H9 (cell line): ENCODE measurements at regions not wholly inside any gene's neighbourhood (a gene's known extent, or its start where the extent isn't known, plus 50 kb on each side); places are given as distances from the start of the nearest gene placed in this dataset.

Experiments
- DNase-seq: peaks from one replicate; pipeline ENCODE4 v3.0.0-alpha.2; 2017
- H2AFZ ChIP-seq: one replicate; pipeline ENCODE4 v1.6.1; 2013; ENCODE audit warnings: mild to moderate bottlenecking, low read length, control low read depth, moderate library complexity
- H2AK5ac ChIP-seq: 2 replicates; pipeline ENCODE4 v1.6.1; 2013; ENCODE audit warnings: low read length, control low read depth, mixed read lengths; ENCODE audit not compliant: insufficient read length
- H2BK120ac ChIP-seq: one replicate; pipeline ENCODE4 v1.6.1; 2013; ENCODE audit warnings: low read depth, mild to moderate bottlenecking, low read length, control low read depth, inconsistent platforms; ENCODE audit not compliant: poor library complexity, severe bottlenecking
- H2BK12ac ChIP-seq: 2 replicates; pipeline ENCODE4 v1.6.1; 2013; ENCODE audit warnings: low read length, control low read depth, mixed read lengths, low read depth; ENCODE audit not compliant: insufficient read length
- H2BK15ac ChIP-seq: 2 replicates; pipeline ENCODE4 v1.6.1; 2013; ENCODE audit warnings: low read depth, low read length, control low read depth
- H2BK20ac ChIP-seq: one replicate; pipeline ENCODE4 v1.6.1; 2013; ENCODE audit warnings: low read depth, mild to moderate bottlenecking, low read length, control low read depth, inconsistent platforms; ENCODE audit not compliant: poor library complexity, severe bottlenecking
- H2BK5ac ChIP-seq: 2 replicates; pipeline ENCODE4 v1.6.1; 2013; ENCODE audit warnings: low read length, control low read depth, mixed read lengths; ENCODE audit not compliant: insufficient read length
- H3K14ac ChIP-seq: 2 replicates; pipeline ENCODE4 v1.6.1; 2013; ENCODE audit warnings: low read length, control low read depth; ENCODE audit not compliant: insufficient read depth
- H3K18ac ChIP-seq: 2 replicates; pipeline ENCODE4 v1.6.1; 2013; ENCODE audit warnings: low read depth, mild to moderate bottlenecking, mixed read lengths, low read length, control low read depth; ENCODE audit not compliant: insufficient read length
- H3K23ac ChIP-seq: 2 replicates; pipeline ENCODE4 v1.6.1; 2013; ENCODE audit warnings: low read length, control low read depth, mixed read lengths, low read depth; ENCODE audit not compliant: insufficient read length
- H3K23me2 ChIP-seq: 2 replicates; pipeline ENCODE4 v1.6.1; 2013; ENCODE audit warnings: low read depth, mild to moderate bottlenecking, mixed read lengths, low read length, control low read depth; ENCODE audit not compliant: insufficient read length, poor library complexity, severe bottlenecking
- H3K27ac ChIP-seq: 2 replicates; pipeline ENCODE4 v1.5.1; 2013; ENCODE audit warnings: low read length, control low read depth, mixed read lengths, low read depth; ENCODE audit not compliant: insufficient read length
- H3K27me3 ChIP-seq: 2 replicates; pipeline ENCODE4 v1.6.1; 2013; ENCODE audit warnings: low read length, control low read depth, inconsistent platforms; ENCODE audit not compliant: insufficient read depth
- H3K4ac ChIP-seq: 2 replicates; pipeline ENCODE4 v1.6.1; 2013; ENCODE audit warnings: low read depth, mild to moderate bottlenecking, control low read depth, inconsistent platforms, low read length, moderate library complexity
- H3K4me1 ChIP-seq: 2 replicates; pipeline ENCODE4 v1.6.1; 2013; ENCODE audit warnings: low read length, control low read depth, inconsistent platforms; ENCODE audit not compliant: insufficient read depth
- H3K4me2 ChIP-seq: 2 replicates; pipeline ENCODE4 v1.6.1; 2013; ENCODE audit warnings: low read length, control low read depth, mixed read lengths; ENCODE audit not compliant: insufficient read length, insufficient read depth
- H3K56ac ChIP-seq: 2 replicates; pipeline ENCODE4 v1.6.1; 2013; ENCODE audit warnings: low read depth, mild to moderate bottlenecking, mixed read lengths, low read length, control low read depth; ENCODE audit not compliant: insufficient read length
- H3K79me1 ChIP-seq: 2 replicates; pipeline ENCODE4 v1.6.1; 2013; ENCODE audit warnings: low read depth, mild to moderate bottlenecking, moderate library complexity, low read length, control low read depth, inconsistent platforms; ENCODE audit not compliant: insufficient read depth, poor library complexity, severe bottlenecking
- H3K79me2 ChIP-seq: 2 replicates; pipeline ENCODE4 v1.6.1; 2013; ENCODE audit warnings: low read length, control low read depth, inconsistent platforms; ENCODE audit not compliant: insufficient read depth
- H3K9ac ChIP-seq: 2 replicates; pipeline ENCODE4 v1.6.1; 2013; ENCODE audit warnings: low read length, control low read depth, mixed read lengths; ENCODE audit not compliant: insufficient read length; ENCODE audit errors: extremely low read depth
- H3K9me3 ChIP-seq: one replicate; pipeline ENCODE4 v1.6.1; 2013; ENCODE audit warnings: low read depth, low read length, inconsistent platforms; ENCODE audit not compliant: control insufficient read depth
- H3T11ph ChIP-seq: one replicate; pipeline ENCODE4 v1.6.1; 2013; ENCODE audit warnings: mild to moderate bottlenecking, low read length, control low read depth, inconsistent platforms
- H4K20me1 ChIP-seq: one replicate; pipeline ENCODE4 v1.6.1; 2013; ENCODE audit not compliant: control insufficient read depth, insufficient read length, insufficient read depth
- H4K5ac ChIP-seq: 2 replicates; pipeline ENCODE4 v1.6.1; 2013; ENCODE audit warnings: low read depth, mild to moderate bottlenecking, mixed read lengths, low read length, control low read depth; ENCODE audit not compliant: insufficient read length
- H4K8ac ChIP-seq: replicated peaks from 2 replicates; pipeline ENCODE4 v1.6.1; 2013; ENCODE audit warnings: low read length, control low read depth, mixed read lengths, low read depth; ENCODE audit not compliant: insufficient read length
- H4K91ac ChIP-seq: 2 replicates; pipeline ENCODE4 v1.6.1; 2013; ENCODE audit warnings: low read depth, mild to moderate bottlenecking, moderate library complexity, mixed read lengths, low read length, control low read depth; ENCODE audit not compliant: insufficient read length
- H3K27ac Mint-ChIP-seq, 3 experiments: 2 replicates in 2 of 3; 3 replicates in 1 of 3; pipeline ENCODE4 v1.8.0; 2020 to 2021; ENCODE audit warnings: mixed read lengths in 3 of 3, mild to moderate bottlenecking in 1 of 3, moderate library complexity in 1 of 3
- H3K27me3 Mint-ChIP-seq: 2 replicates; pipeline ENCODE4 v1.8.0; 2021; ENCODE audit warnings: low read depth, mild to moderate bottlenecking, moderate library complexity, mixed read lengths
- H3K36me3 Mint-ChIP-seq, 3 experiments: 2 replicates in 2 of 3; 3 replicates in 1 of 3; pipeline ENCODE4 v1.8.0; 2020 to 2021; ENCODE audit warnings: low read depth in 3 of 3, mixed read lengths in 3 of 3; ENCODE audit not compliant: insufficient read depth in 1 of 3
- H3K4me1 Mint-ChIP-seq, 2 experiments: 2 replicates each; pipeline ENCODE4 v1.8.0; 2020; ENCODE audit warnings: mixed read lengths in 2 of 2
- H3K4me3 Mint-ChIP-seq, 2 experiments: 2 replicates in 1 of 2; 3 replicates in 1 of 2; pipeline ENCODE4 v1.8.0; 2020 to 2021; ENCODE audit warnings: mild to moderate bottlenecking in 2 of 2, mixed read lengths in 2 of 2, moderate library complexity in 1 of 2
- H3K9me3 Mint-ChIP-seq, 2 experiments: 2 replicates in 1 of 2; 3 replicates in 1 of 2; pipeline ENCODE4 v1.8.0; 2020; ENCODE audit warnings: mild to moderate bottlenecking in 2 of 2, mixed read lengths in 2 of 2, moderate library complexity in 1 of 2
- WGBS: extraction: QIAGEN DNeasy Blood & Tissue Kit; methylation state at CpG from one replicate; pipeline ENCODE4 v1.1.7; 2013; ENCODE audit warnings: missing lambda C conversion rate, low lambda C conversion rate, mixed read lengths; ENCODE audit not compliant: insufficient read length; ENCODE audit errors: extremely low coverage; 5-methylcytosine and 5-hydroxymethylcytosine counted together
- TF ChIP-seq, protein P1 (sequence below): fragments of 200-600 bp; sonication (generic); conservative IDR thresholded peaks from 3 replicates; pipeline ENCODE4 v1.8.0; 2021; ENCODE audit warnings: antibody characterized with exemption, mild to moderate bottlenecking

DNA sequence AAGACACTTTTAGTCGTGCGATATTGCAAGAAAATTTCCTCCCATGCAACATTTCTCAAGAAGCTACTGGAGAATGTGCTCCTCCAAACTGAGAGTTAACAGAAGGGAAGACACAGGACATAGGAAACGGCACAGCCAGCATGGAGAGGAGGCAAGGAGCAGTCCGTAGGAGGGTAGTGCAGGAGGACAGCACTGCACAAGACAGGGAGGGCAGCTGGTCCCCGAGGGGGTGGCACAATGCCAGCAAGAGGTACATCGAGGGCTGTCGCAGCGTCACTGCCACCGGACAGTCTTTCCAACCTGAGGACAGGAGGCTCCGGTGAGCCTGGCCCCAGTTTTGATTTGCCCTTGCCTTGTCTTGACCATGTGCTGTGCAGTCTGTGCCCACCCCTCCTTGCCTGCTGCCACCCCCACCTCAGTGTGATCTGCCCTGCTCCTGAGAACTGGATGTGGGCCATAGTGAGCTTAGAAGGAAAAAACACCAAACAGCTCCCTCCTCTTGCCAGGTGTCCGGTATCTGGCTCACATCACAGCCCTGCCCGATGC lies 81.6 kb upstream of the LAPTM4A start:
- Histone ChIP-seq H4K8ac (no peak overlapping the region), H3K9me3 (no peaks in the 10 kb centered on the region), H3K18ac (no peak overlapping the region), H2BK5ac (no peak overlapping the region), H3K4ac (no peak overlapping the region), H3K4me1 (no peaks in the 10 kb centered on the region), H3K79me2 (no peaks in the 10 kb centered on the region), H3K56ac (no peak overlapping the region), H2AK5ac (no peak overlapping the region), H3T11ph (no peak overlapping the region), H3K27me3 (no peaks in the 10 kb centered on the region), H4K20me1 (no peaks in the 10 kb centered on the region), H3K4me2 (no peak overlapping the region), H2BK12ac (no peak overlapping the region), H4K5ac (no peak overlapping the region), H3K79me1 (no peaks in the 10 kb centered on the region), H2AFZ (no peak overlapping the region), H3K14ac (no peak overlapping the region), H3K23me2 (no peaks in the 10 kb centered on the region), H2BK120ac (no peak overlapping the region), H2BK15ac (no peak overlapping the region), H4K91ac (no peak overlapping the region), H3K27ac (no peak overlapping the region), H3K23ac (no peak overlapping the region), H2BK20ac (no peak overlapping the region), H3K9ac (no peak overlapping the region)
- Mint-ChIP-seq H3K36me3 (no peaks in the 10 kb centered on the region), H3K9me3 (no peaks in the 10 kb centered on the region), H3K27me3 (peaks cover 6% of the 10 kb centered on the region), H3K27ac (peak overlapping the region in 1 of 3 experiments; percentile 63; a peak in 1 of 7 replicates), H3K4me3 (no peak overlapping the region), H3K4me1 (peaks cover 13 to 27% of the 10 kb centered on the region in 2 experiments)
- DNase-seq: no peak
- TF ChIP-seq, protein P1, sequence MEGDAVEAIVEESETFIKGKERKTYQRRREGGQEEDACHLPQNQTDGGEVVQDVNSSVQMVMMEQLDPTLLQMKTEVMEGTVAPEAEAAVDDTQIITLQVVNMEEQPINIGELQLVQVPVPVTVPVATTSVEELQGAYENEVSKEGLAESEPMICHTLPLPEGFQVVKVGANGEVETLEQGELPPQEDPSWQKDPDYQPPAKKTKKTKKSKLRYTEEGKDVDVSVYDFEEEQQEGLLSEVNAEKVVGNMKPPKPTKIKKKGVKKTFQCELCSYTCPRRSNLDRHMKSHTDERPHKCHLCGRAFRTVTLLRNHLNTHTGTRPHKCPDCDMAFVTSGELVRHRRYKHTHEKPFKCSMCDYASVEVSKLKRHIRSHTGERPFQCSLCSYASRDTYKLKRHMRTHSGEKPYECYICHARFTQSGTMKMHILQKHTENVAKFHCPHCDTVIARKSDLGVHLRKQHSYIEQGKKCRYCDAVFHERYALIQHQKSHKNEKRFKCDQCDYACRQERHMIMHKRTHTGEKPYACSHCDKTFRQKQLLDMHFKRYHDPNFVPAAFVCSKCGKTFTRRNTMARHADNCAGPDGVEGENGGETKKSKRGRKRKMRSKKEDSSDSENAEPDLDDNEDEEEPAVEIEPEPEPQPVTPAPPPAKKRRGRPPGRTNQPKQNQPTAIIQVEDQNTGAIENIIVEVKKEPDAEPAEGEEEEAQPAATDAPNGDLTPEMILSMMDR: no peak
- no CpG with 5 or more reads among the region's 12 CpGs for WGBS
